TTC549 (cell line): ENCODE measurements at regions not wholly inside any gene's neighbourhood (a gene's known extent, or its start where the extent isn't known, plus 50 kb on each side); places are given as distances from the start of the nearest gene placed in this dataset.

Experiments used
- FAIRE-seq: peaks from 2 replicates; lab custom pipeline; 2012; peaks lifted over from hg19 to GRCh38; lab: Jason Lieb, UNC

- FAIRE-seq = no peak
These were observed 132.3 kb downstream of the CRYBB2 start for GRCh38 chr22:25351631-25352293.

- no peak for FAIRE-seq
These were observed 132.8 kb downstream of the CRYBB2 start for GRCh38 chr22:25352294-25352680.

GRCh38 chr22:25353516-25354445 is 134.3 kb downstream of the CRYBB2 start:
- FAIRE-seq = no peak

- FAIRE-seq = no peak
These were observed 135.0 kb downstream of the CRYBB2 start for GRCh38 chr22:25354456-25354855.

GRCh38 chr22:25357132-25357455 is 137.7 kb downstream of the CRYBB2 start:
- no peak for FAIRE-seq

DNA sequence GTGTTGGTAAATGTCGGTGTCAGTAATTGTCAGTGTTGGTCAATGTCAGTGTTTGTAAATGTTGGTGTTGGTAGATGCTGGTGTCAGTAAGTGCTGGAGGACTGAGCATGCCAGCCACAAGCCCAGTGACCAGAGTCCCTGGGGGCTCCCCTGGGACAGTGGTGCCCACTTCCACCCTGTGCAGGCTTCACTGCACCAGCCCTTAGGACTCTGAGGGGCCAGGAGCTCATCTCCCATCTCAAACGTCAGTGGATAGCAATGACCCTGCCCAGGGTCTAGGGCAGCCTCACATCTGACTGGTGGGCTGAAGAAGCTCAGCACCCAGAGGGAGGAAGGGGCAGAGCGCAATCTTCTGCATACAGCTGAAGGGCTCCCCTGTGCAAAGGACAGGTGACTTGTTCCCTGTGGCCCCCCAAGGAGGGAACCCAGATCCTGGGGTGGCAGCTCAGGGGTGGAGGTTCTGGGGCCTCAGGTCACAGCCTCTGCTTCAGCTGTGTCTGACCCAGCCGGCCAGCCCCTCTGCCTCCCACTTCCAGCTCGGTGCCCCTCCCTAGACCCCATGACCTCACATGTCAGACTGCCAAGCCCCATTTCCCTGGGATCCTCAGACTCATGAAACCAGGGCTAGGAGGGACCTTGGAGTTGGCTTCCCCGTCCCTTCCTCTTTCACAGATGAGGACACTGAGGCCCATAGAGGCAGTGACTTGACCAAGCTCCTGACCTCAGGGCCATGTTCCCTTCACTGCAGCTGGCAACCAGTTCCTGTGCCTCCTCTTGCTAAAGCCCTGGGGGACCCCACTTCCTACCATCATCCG is 138.4 kb downstream of the CRYBB2 start:
- FAIRE-seq = no peak

GRCh38 chr22:25358421-25359170 is 139.2 kb downstream of the CRYBB2 start:
- FAIRE-seq = no peak

DNA sequence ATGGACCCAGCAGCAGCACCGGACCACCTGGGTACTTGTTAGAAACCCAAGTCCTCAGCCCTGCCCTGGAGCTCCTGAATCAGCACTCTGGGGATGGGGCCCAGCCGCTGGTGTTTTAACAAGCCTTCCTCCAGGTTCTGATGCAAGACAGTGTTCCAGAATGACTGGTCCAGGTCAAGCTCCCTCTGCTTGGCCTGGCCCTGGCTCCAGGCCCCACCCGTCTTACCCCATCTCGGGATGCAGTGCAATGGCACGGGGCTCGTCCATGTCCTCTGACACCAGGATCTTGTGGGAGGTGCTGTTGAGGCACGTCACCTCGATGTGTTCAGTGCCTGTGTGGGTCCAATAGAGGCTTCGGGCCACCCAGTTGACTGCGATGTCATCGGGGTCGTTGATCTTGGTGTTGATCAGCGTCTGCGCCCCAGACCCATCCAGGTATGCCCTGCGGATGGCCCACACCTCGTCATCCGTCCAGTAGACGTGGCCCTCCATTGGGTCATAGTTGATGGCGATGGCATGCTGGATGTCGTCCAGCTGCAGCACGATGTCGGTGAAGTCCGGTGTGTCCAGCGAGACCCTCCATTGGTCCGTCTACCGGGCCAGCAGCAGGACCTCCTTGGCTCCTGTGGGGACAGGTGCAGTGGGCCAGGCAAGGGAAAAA is 140.3 kb downstream of the CRYBB2 start:
- FAIRE-seq = no peak

GRCh38 chr22:25360411-25360810 is 141.0 kb downstream of the CRYBB2 start:
- FAIRE-seq = no peak

GRCh38 chr22:25360891-25361645 is 141.6 kb downstream of the CRYBB2 start:
- no peak for FAIRE-seq

- no peak for FAIRE-seq
These were observed 142.4 kb downstream of the CRYBB2 start for GRCh38 chr22:25361899-25362214.

DNA sequence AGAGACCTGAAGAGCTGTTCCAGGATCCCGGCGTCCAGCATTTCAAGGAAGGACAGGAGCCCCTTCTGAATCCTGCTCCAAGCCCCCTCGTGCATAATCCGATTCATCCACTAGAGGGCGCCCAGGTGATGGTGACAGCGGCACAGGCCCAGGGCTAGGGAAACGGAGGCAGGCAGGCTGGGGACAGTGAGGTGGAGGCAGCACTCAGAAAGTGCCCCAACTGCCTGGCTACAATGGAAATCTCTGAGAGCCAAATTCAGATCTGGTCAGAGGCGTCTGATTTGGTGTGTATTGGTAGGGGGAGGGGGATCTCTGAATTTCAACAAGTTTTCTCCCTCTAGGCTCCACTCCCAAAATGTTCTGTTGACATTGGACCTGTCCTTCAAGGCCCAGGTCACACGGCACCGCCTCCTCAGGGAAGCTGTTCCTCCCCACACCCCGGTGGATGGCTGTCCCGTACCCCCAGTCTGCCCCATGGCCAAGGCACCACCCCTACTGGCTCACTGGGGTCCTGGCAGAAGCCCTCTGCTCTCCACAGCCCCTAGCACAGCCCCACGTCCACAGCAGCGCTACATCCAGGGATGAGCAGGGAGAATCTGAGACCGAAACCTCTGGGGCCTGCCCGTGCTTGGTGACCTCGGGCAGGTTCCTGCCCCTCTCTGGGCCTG is 142.9 kb downstream of the CRYBB2 start:
- FAIRE-seq = no peak

GRCh38 chr22:25362883-25363240 is 143.4 kb downstream of the CRYBB2 start:
- FAIRE-seq = no peak

- no peak for FAIRE-seq
These were observed 144.0 kb downstream of the CRYBB2 start for GRCh38 chr22:25363474-25363873.

GRCh38 chr22:25364281-25364680 is 144.8 kb downstream of the CRYBB2 start:
- no peak for FAIRE-seq

DNA sequence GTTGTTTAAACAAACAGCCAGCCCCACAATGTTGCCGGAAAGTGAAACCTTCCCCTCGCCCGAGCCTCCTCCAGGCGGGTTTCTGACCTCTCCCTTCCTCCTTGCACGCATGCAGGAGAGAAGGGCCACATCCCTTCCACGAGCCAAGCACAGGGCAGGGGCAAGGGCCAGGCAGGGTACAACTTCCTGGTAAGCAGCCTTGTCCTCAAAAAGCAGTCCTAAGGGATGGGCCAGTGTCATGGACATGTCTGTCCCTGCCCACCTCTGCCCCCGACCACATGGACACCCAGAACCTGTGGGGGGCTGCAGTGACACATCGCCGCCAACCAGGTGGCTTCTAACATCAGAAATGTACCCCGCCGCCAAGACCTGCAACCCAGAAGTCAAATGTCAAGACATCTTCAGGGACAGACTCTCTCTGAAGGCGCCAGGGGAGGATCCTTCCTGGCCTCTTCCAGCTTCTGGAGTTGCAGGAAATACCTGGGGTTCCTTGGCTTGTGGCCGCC is 145.3 kb downstream of the CRYBB2 start:
- FAIRE-seq = no peak

DNA sequence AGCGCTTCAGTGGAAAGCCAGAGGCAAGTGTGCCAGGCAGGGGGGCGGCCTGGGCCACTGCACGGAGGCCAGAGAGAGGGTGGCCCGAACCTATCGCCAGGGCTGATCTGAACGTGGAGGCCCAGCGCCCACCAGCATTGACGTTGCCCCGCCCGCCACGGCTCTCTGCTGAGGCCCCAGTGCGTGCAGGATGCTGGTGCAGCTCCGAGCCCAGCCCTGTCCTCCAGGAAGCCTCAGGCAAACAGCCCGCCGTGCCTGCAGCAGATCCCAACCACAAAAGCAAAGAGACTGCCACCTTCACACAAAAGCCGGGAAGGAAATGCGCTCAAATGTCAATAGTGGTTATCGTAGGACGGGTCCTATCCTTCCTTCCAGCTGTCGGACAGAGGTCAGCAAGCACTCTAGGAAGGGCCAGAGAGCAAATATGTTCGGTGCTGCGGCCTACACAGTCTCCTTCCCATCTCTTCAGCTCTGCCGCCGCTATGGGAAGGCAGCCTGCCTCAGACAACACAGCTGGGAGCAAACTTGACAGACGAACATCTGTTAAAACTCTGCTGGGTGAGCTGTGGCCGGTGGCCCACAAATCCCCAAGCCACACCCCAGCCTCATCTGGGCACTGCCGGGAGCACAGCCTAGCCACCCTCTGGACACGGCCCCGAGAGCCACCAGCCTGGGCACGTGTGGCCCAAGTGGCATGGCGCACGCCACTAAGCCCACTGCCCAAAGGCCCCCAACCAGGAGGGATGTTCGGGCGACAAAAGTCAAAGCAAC is 146.2 kb downstream of the CRYBB2 start:
- no peak for FAIRE-seq

GRCh38 chr22:25366408-25366807 is 147.0 kb downstream of the CRYBB2 start:
- FAIRE-seq = no peak

- no peak for FAIRE-seq
These were observed 147.5 kb downstream of the CRYBB2 start for GRCh38 chr22:25366876-25367466.
